Neuronal stem cell (in vitro differentiated cells): ENCODE measurements at regions not wholly inside any gene's neighbourhood (a gene's known extent, or its start where the extent isn't known, plus 50 kb on each side); places are given as distances from the start of the nearest gene placed in this dataset.

Experiments used
- DNase-seq: peaks from one replicate; pipeline ENCODE4 v3.0.0-alpha.2; 2013; ENCODE audit warnings: low spot score
- H2AFZ ChIP-seq: one replicate; pipeline ENCODE4 v1.6.1; 2013; ENCODE audit warnings: mild to moderate bottlenecking, low read length, inconsistent platforms
- H2AK5ac ChIP-seq: 2 replicates; pipeline ENCODE4 v1.6.1; 2013; ENCODE audit warnings: low read depth, mild to moderate bottlenecking, inconsistent platforms, low read length, moderate library complexity, mixed read lengths
- H2BK120ac ChIP-seq: 2 replicates; pipeline ENCODE4 v1.6.1; 2013; ENCODE audit warnings: low read depth, mild to moderate bottlenecking, inconsistent platforms, low read length, moderate library complexity, mixed read lengths
- H2BK12ac ChIP-seq: one replicate; pipeline ENCODE4 v1.6.1; 2013; ENCODE audit warnings: low read length, inconsistent platforms
- H2BK15ac ChIP-seq: 2 replicates; pipeline ENCODE4 v1.6.1; 2013; ENCODE audit warnings: mild to moderate bottlenecking, low read length, inconsistent platforms, mixed read lengths
- H2BK5ac ChIP-seq: one replicate; pipeline ENCODE4 v1.6.1; 2013; ENCODE audit warnings: inconsistent platforms, mild to moderate bottlenecking, low read length, moderate library complexity
- H3K14ac ChIP-seq: one replicate; pipeline ENCODE4 v1.6.1; 2013; ENCODE audit warnings: low read length, inconsistent platforms
- H3K18ac ChIP-seq: 2 replicates; pipeline ENCODE4 v1.6.1; 2013; ENCODE audit warnings: low read length, inconsistent platforms
- H3K23ac ChIP-seq: 2 replicates; pipeline ENCODE4 v1.6.1; 2013; ENCODE audit warnings: low read depth, mild to moderate bottlenecking, mixed read lengths, low read length, inconsistent platforms; ENCODE audit not compliant: poor library complexity
- H3K27ac ChIP-seq: replicated peaks from 3 replicates; pipeline ENCODE4 v1.5.1; 2013; ENCODE audit warnings: low read length, inconsistent platforms
- H3K27me3 ChIP-seq, 3 experiments: 2 replicates each; pipeline ENCODE4 v1.6.1; 2013; ENCODE audit warnings: low read length in 3 of 3, mild to moderate bottlenecking in 2 of 3, inconsistent platforms in 1 of 3, low read depth in 1 of 3, mixed read lengths in 1 of 3, moderate library complexity in 1 of 3; ENCODE audit not compliant: control insufficient read depth in 3 of 3, insufficient read depth in 3 of 3
- H3K36me3 ChIP-seq, 2 donors: replicated peaks in 1 of 2; 2 replicates each; pipeline ENCODE4 v1.6.1; 2013; ENCODE audit warnings: low read length in 2 of 2; ENCODE audit not compliant: control insufficient read depth in 2 of 2, insufficient read depth in 2 of 2
- H3K4ac ChIP-seq: 2 replicates; pipeline ENCODE4 v1.6.1; 2013; ENCODE audit warnings: inconsistent platforms, mild to moderate bottlenecking, low read length, moderate library complexity
- H3K4me1 ChIP-seq, 2 donors: 1 replicate in 1 of 2; 2 replicates in 1 of 2; pipeline ENCODE4 v1.6.1; 2013; ENCODE audit warnings: low read length in 2 of 2, low read depth in 1 of 2; ENCODE audit not compliant: control insufficient read depth in 2 of 2, insufficient read depth in 1 of 2
- H3K4me2 ChIP-seq: one replicate; pipeline ENCODE4 v1.6.1; 2013; ENCODE audit warnings: mild to moderate bottlenecking, low read length, inconsistent platforms; ENCODE audit not compliant: insufficient read depth, poor library complexity, severe bottlenecking
- H3K4me3 ChIP-seq, 2 donors: 2 replicates each; pipeline ENCODE4 v1.5.1; 2013; ENCODE audit warnings: low read length in 2 of 2, mild to moderate bottlenecking in 2 of 2, inconsistent platforms in 1 of 2, moderate library complexity in 1 of 2
- H3K79me1 ChIP-seq: one replicate; pipeline ENCODE4 v1.6.1; 2013; ENCODE audit warnings: low read depth, mild to moderate bottlenecking, inconsistent platforms, low read length, moderate library complexity
- H3K9ac ChIP-seq: one replicate; pipeline ENCODE4 v1.6.1; 2013; ENCODE audit warnings: mild to moderate bottlenecking, low read depth, low read length, inconsistent platforms; ENCODE audit not compliant: poor library complexity
- H3K9me3 ChIP-seq, 2 donors: replicated peaks in 1 of 2; 2 replicates each; pipeline versions ENCODE3 to v1.6.1; 2013; ENCODE audit warnings: low read length in 2 of 2, mild to moderate bottlenecking in 2 of 2, inconsistent platforms in 1 of 2, low read depth in 1 of 2, mixed read lengths in 1 of 2, moderate library complexity in 1 of 2; ENCODE audit not compliant: control insufficient read depth in 2 of 2, insufficient read depth in 1 of 2
- H4K8ac ChIP-seq: one replicate; pipeline ENCODE4 v1.6.1; 2013; ENCODE audit warnings: low read depth, mild to moderate bottlenecking, inconsistent platforms, low read length, moderate library complexity
- H4K91ac ChIP-seq: one replicate; pipeline ENCODE4 v1.6.1; 2013; ENCODE audit warnings: low read length, low read depth, mild to moderate bottlenecking, inconsistent platforms; ENCODE audit not compliant: poor library complexity
- WGBS, 2 donors: extraction: QIAGEN DNeasy Blood & Tissue Kit; methylation state at CpG; one replicate each; pipeline ENCODE4 v1.1.7; 2013; ENCODE audit warnings: missing lambda C conversion rate in 2 of 2, mixed read lengths in 1 of 2; ENCODE audit not compliant: insufficient read length in 2 of 2, insufficient replicate concordance in 1 of 2; ENCODE audit errors: extremely low coverage in 2 of 2; 5-methylcytosine and 5-hydroxymethylcytosine counted together

- Histone ChIP-seq H2BK120ac (no peak overlapping the region), H3K9ac (no peak overlapping the region), H2BK15ac (no peak overlapping the region), H4K91ac (no peak overlapping the region), H3K4me1 (no peaks in the 10 kb centered on the region), H3K14ac (no peak overlapping the region), H2AK5ac (no peak overlapping the region), H3K36me3 (no peaks in the 10 kb centered on the region), H3K23ac (no peak overlapping the region), H2AFZ (no peak overlapping the region), H3K27ac (no peak overlapping the region), H3K4ac (no peak overlapping the region), H4K8ac (no peak overlapping the region), H3K79me1 (no peaks in the 10 kb centered on the region), H3K9me3 (peaks cover 0 to 2% of the 10 kb centered on the region in 2 donors), H3K4me3 (no peak overlapping the region), H2BK12ac (no peak overlapping the region), H2BK5ac (no peak overlapping the region), H3K4me2 (no peak overlapping the region), H3K27me3 (no peaks in the 10 kb centered on the region), H3K18ac (no peak overlapping the region)
- WGBS, 2 donors: no CpG with 5 or more reads among the region's 11 CpGs
- no peak for DNase-seq
These were observed 2680.3 kb downstream of the PCDH7 start for GRCh38 chr4:33400504-33400903.

GRCh38 chr4:33407496-33407895 lies 2687.3 kb downstream of the PCDH7 start:
- H2BK15ac ChIP-seq: no peak overlapping the region
- H3K14ac ChIP-seq: no peak overlapping the region

GRCh38 chr4:33411182-33411581 lies 2691.0 kb downstream of the PCDH7 start:
- Histone ChIP-seq H3K4me3 (no peak overlapping the region), H3K36me3 (no peaks in the 10 kb centered on the region), H3K4me2 (no peak overlapping the region), H4K91ac (no peak overlapping the region), H2AK5ac (no peak overlapping the region), H2BK120ac (no peak overlapping the region), H3K14ac (no peak overlapping the region), H2BK5ac (no peak overlapping the region), H3K18ac (no peak overlapping the region), H2BK15ac (no peak overlapping the region), H3K79me1 (no peaks in the 10 kb centered on the region), H3K27me3 (no peaks in the 10 kb centered on the region), H4K8ac (no peak overlapping the region), H3K27ac (no peak overlapping the region), H3K9me3 (no peaks in the 10 kb centered on the region), H2AFZ (no peak overlapping the region), H3K9ac (no peak overlapping the region), H3K23ac (no peak overlapping the region), H2BK12ac (no peak overlapping the region), H3K4ac (no peak overlapping the region), H3K4me1 (no peaks in the 10 kb centered on the region)
- WGBS, 2 donors: no CpG with 5 or more reads among the region's 1 CpG
- DNase-seq: no peak

More at GRCh38 chr4:33407496-33407895, 2687.3 kb downstream of the PCDH7 start:
- Histone ChIP-seq H3K9me3 (no peaks in the 10 kb centered on the region), H2BK12ac (no peak overlapping the region), H3K27me3 (no peaks in the 10 kb centered on the region), H2BK120ac (no peak overlapping the region), H2BK5ac (no peak overlapping the region), H3K23ac (no peak overlapping the region), H3K27ac (no peak overlapping the region), H3K36me3 (no peaks in the 10 kb centered on the region), H4K8ac (no peak overlapping the region), H3K4me1 (no peaks in the 10 kb centered on the region), H3K18ac (no peak overlapping the region), H3K9ac (no peak overlapping the region), H3K79me1 (no peaks in the 10 kb centered on the region), H2AFZ (no peak overlapping the region), H3K4me2 (no peak overlapping the region), H3K4me3 (no peak overlapping the region), H2AK5ac (no peak overlapping the region), H3K4ac (no peak overlapping the region), H4K91ac (no peak overlapping the region)
- WGBS, 2 donors: no CpG with 5 or more reads among the region's 2 CpGs
- no peak for DNase-seq

- H3K18ac ChIP-seq: no peak overlapping the region
- H3K9ac ChIP-seq: no peak overlapping the region
- H2BK120ac ChIP-seq: no peak overlapping the region
- H3K14ac ChIP-seq: no peak overlapping the region
- H4K8ac ChIP-seq: no peak overlapping the region
- no peak overlapping the region for H2AK5ac ChIP-seq
- H2BK12ac ChIP-seq: no peak overlapping the region
- H3K36me3 ChIP-seq: no peaks in the 10 kb centered on the region
- H3K23ac ChIP-seq: no peak overlapping the region
- H3K4ac ChIP-seq: no peak overlapping the region
- H3K4me2 ChIP-seq: no peak overlapping the region
- no peak overlapping the region for H3K27ac ChIP-seq
- no CpG with 5 or more reads among the region's 3 CpGs for WGBS, 2 donors
- no peak overlapping the region for H2BK15ac ChIP-seq
- H3K27me3 ChIP-seq: no peaks in the 10 kb centered on the region
- no peaks in the 10 kb centered on the region for H3K9me3 ChIP-seq
- H2AFZ ChIP-seq: no peak overlapping the region
- no peaks in the 10 kb centered on the region for H3K79me1 ChIP-seq
- H2BK5ac ChIP-seq: no peak overlapping the region
- no peak for DNase-seq
- H3K4me3 ChIP-seq: no peak overlapping the region
- no peaks in the 10 kb centered on the region for H3K4me1 ChIP-seq
- no peak overlapping the region for H4K91ac ChIP-seq
These were observed 2701.7 kb downstream of the PCDH7 start for GRCh38 chr4:33421887-33422286.
